Keratinocyte (primary cell): ENCODE measurements at regions not wholly inside any gene's neighbourhood (a gene's known extent, or its start where the extent isn't known, plus 50 kb on each side); places are given as distances from the start of the nearest gene placed in this dataset.

ENCODE experiments used
- DNase-seq: peaks from one replicate; pipeline ENCODE4 v3.0.0-alpha.2; 2011; ENCODE audit warnings: low read depth, missing footprints, low spot score
- FAIRE-seq: peaks from 2 replicates; lab custom pipeline; 2011; peaks lifted over from hg19 to GRCh38; lab: Jason Lieb, UNC
- H2AFZ ChIP-seq: 2 replicates; pipeline ENCODE4 v1.6.0; 2012; ENCODE audit warnings: low read length, control low read depth, inconsistent platforms; ENCODE audit not compliant: control insufficient read depth
- H3K27ac ChIP-seq: 2 replicates; pipeline ENCODE4 v1.5.1; 2011; ENCODE audit warnings: low read length; ENCODE audit not compliant: control insufficient read depth, insufficient read depth
- H3K27me3 ChIP-seq: 3 replicates; pipeline ENCODE4 v1.6.0; 2011; ENCODE audit warnings: low read length; ENCODE audit not compliant: control insufficient read depth, insufficient read depth; ENCODE audit errors: extremely low read depth
- H3K36me3 ChIP-seq, 2 experiments: 2 replicates in 1 of 2; 3 replicates in 1 of 2; pipeline ENCODE4 v1.5.1; 2011; ENCODE audit warnings: low read length in 2 of 2, mild to moderate bottlenecking in 1 of 2; ENCODE audit not compliant: control insufficient read depth in 2 of 2, insufficient read depth in 2 of 2; ENCODE audit errors: extremely low read depth in 1 of 2
- H3K4me1 ChIP-seq: 3 replicates; pipeline ENCODE4 v1.5.1; 2011; ENCODE audit warnings: low read length; ENCODE audit not compliant: control insufficient read depth, insufficient read depth; ENCODE audit errors: extremely low read depth
- H3K4me2 ChIP-seq: 3 replicates; pipeline ENCODE4 v1.6.0; 2011; ENCODE audit warnings: low read depth, low read length; ENCODE audit not compliant: control insufficient read depth, insufficient read depth; ENCODE audit errors: extremely low read depth
- H3K4me3 ChIP-seq, 3 experiments: fragments of 200-600 bp in 1 of 3; sonication (generic) in 1 of 3; 2 replicates in 2 of 3; 3 replicates in 1 of 3; pipeline ENCODE4 v1.5.1; 2011 to 2016; ENCODE audit warnings: low read length in 3 of 3, mild to moderate bottlenecking in 3 of 3, control low read depth in 2 of 3, inconsistent platforms in 1 of 3, low read depth in 1 of 3, mixed read lengths in 1 of 3, mixed run types in 1 of 3, moderate library complexity in 1 of 3; ENCODE audit not compliant: control insufficient read depth in 2 of 3, insufficient read depth in 2 of 3; ENCODE audit errors: extremely low read depth in 1 of 3
- H3K79me2 ChIP-seq: 2 replicates; pipeline ENCODE4 v1.6.0; 2012; ENCODE audit warnings: low read length; ENCODE audit not compliant: control insufficient read depth, insufficient read depth
- H3K9ac ChIP-seq: 3 replicates; pipeline ENCODE4 v1.6.0; 2011; ENCODE audit warnings: low read length; ENCODE audit not compliant: control insufficient read depth, insufficient read depth; ENCODE audit errors: extremely low read depth
- H3K9me1 ChIP-seq: 3 replicates; pipeline ENCODE4 v1.6.0; 2011; ENCODE audit warnings: low read length; ENCODE audit not compliant: control insufficient read depth, insufficient read depth; ENCODE audit errors: extremely low read depth
- H3K9me3 ChIP-seq: 2 replicates; pipeline ENCODE4 v1.5.1; 2012; ENCODE audit warnings: low read depth, low read length; ENCODE audit not compliant: control insufficient read depth
- H4K20me1 ChIP-seq: 3 replicates; pipeline ENCODE4 v1.6.0; 2011; ENCODE audit warnings: low read length; ENCODE audit not compliant: control insufficient read depth, insufficient read depth; ENCODE audit errors: extremely low read depth
- EZH2 ChIP-seq: IDR thresholded peaks from one replicate; pipeline ENCODE4 v1.6.1; 2012; ENCODE audit warnings: inconsistent platforms, mild to moderate bottlenecking, low read length, moderate library complexity
- dilution Hi-C: fragments of 300-500 bp; cut with MboI; formaldehyde crosslinking; loops from one replicate; pipeline ENCODE4 v1.7.0; 2020; ENCODE audit warnings: low sequenced_read_pairs; ENCODE audit not compliant: extremely low pct_ligation_motif_present
- TF ChIP-seq, protein P1 (sequence below), 3 experiments: IDR thresholded peaks in 1 of 3; conservative IDR thresholded peaks in 1 of 3; optimal IDR thresholded peaks in 1 of 3; 2 replicates in 2 of 3; 3 replicates in 1 of 3; pipeline versions ENCODE3 to v1.5.1; 2011; ENCODE audit warnings: low read length in 3 of 3, mild to moderate bottlenecking in 3 of 3, moderate library complexity in 2 of 3, control low read depth in 1 of 3, inconsistent platforms in 1 of 3; ENCODE audit not compliant: insufficient read depth in 2 of 3; ENCODE audit errors: extremely low read depth in 1 of 3

DNA sequence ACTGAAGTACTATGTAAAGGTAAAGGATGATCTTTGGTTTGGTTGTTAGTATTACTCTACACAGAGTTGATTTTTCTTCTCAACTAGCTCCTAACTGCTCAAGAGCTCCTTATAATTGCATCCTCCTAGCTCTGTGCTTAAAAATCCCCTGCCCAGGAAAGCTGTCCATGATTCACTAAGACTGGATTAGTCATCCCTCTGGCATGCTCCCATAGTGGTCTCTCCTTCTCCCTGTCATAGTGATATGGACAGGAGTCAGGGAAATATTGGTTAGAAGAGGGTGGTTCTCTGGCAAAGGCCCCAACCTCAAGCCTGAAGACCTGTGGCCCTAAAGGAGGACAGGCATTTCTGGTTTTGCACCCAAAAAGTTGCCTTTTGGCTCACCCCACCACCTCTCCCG, 242.3 kb upstream of the KCNIP4 start:
- TF ChIP-seq, protein P1, sequence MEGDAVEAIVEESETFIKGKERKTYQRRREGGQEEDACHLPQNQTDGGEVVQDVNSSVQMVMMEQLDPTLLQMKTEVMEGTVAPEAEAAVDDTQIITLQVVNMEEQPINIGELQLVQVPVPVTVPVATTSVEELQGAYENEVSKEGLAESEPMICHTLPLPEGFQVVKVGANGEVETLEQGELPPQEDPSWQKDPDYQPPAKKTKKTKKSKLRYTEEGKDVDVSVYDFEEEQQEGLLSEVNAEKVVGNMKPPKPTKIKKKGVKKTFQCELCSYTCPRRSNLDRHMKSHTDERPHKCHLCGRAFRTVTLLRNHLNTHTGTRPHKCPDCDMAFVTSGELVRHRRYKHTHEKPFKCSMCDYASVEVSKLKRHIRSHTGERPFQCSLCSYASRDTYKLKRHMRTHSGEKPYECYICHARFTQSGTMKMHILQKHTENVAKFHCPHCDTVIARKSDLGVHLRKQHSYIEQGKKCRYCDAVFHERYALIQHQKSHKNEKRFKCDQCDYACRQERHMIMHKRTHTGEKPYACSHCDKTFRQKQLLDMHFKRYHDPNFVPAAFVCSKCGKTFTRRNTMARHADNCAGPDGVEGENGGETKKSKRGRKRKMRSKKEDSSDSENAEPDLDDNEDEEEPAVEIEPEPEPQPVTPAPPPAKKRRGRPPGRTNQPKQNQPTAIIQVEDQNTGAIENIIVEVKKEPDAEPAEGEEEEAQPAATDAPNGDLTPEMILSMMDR (optimal IDR thresholded peaks at IDR 0.05 in 1 of 3, IDR thresholded peaks at IDR 0.05 in 1 of 3, conservative IDR thresholded peaks at IDR 0.05 in 1 of 3; ENCODE audit: extremely low read depth in 1 of 3, insufficient read depth in 2 of 3, low read length in 3 of 3) = no peak
- TF ChIP-seq EZH2 = no peak
- H2AFZ ChIP-seq = no peak overlapping the region
- no peaks in the 10 kb centered on the region for H3K79me2 ChIP-seq
- dilution Hi-C loops = no loop called here
- DNase-seq (peak; percentile 42), FAIRE-seq (peak; percentile 93)
- H3K9me3 ChIP-seq = no peaks in the 10 kb centered on the region
- H3K36me3 ChIP-seq = no peaks in the 10 kb centered on the region
- no peaks in the 10 kb centered on the region for H4K20me1 ChIP-seq
- H3K9ac ChIP-seq = no peak overlapping the region
- H3K4me3 ChIP-seq = no peak overlapping the region
- H3K4me1 ChIP-seq = peaks cover 21% of the 10 kb centered on the region
- peak overlapping the region; percentile 36 for H3K27ac ChIP-seq
- H3K9me1 ChIP-seq = no peaks in the 10 kb centered on the region
- no peaks in the 10 kb centered on the region for H3K27me3 ChIP-seq
- peak overlapping the region; percentile 55 for H3K4me2 ChIP-seq

DNA sequence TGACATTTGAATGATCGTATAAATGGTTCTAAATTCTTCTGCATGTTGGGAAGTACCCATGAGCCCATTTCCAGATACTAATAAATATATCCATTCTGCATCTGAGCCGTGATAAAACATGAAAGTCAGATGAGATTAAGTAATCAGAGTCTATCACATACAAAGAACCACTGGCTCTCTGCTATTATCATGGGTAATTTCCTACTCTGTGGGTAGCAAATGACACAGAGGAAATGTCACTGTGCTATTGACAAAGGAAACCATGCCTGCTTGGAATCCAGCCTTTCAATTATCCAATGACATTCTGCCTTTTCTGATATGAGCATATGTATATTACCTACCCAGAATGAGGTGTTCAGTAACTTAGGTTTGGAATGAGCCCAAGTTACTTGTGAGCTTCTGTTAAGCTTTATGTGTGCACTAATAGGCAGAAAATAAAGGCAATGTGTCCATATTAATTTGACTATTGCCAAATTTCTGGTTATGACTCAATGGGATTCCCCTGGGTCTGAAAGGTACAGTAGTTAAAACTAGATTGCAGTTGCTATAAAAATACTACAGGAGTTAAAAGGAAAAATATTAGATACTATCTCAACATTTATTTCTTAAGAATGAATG, 238.7 kb upstream of the KCNIP4 start:
- Histone ChIP-seq H3K4me1 (peaks cover 21% of the 10 kb centered on the region), H3K27me3 (no peaks in the 10 kb centered on the region), H3K4me2 (no peak overlapping the region), H3K36me3 (no peaks in the 10 kb centered on the region), H3K4me3 (no peak overlapping the region), H3K9me1 (no peaks in the 10 kb centered on the region), H3K9ac (no peak overlapping the region), H3K9me3 (no peaks in the 10 kb centered on the region), H3K27ac (no peak overlapping the region), H4K20me1 (no peaks in the 10 kb centered on the region), H3K79me2 (no peaks in the 10 kb centered on the region), H2AFZ (no peak overlapping the region)
- FAIRE-seq (peak; percentile 41), DNase-seq (no peak)
- no peak for TF ChIP-seq EZH2
- TF ChIP-seq, protein P1 (optimal IDR thresholded peaks at IDR 0.05 in 1 of 3, IDR thresholded peaks at IDR 0.05 in 1 of 3, conservative IDR thresholded peaks at IDR 0.05 in 1 of 3; ENCODE audit: extremely low read depth in 1 of 3, insufficient read depth in 2 of 3, low read length in 3 of 3) = no peak
- dilution Hi-C loops = no loop called here
